Right lung (tissue), 2 donors: ENCODE measurements at regions not wholly inside any gene's neighbourhood (a gene's known extent, or its start where the extent isn't known, plus 50 kb on each side); places are given as distances from the start of the nearest gene placed in this dataset.

ENCODE experiments used
- DNase-seq, 2 donors: peaks; one replicate each; pipeline ENCODE4 v3.0.0-alpha.2; 2013

- no peak for DNase-seq
Observed at GRCh38 chr17:77266891-77267341, 126.1 kb downstream of the SEC14L1 start.

- no peak for DNase-seq
Observed at GRCh38 chr17:77269696-77270681, 129.2 kb downstream of the SEC14L1 start.

GRCh38 chr17:77271411-77271810, 130.6 kb downstream of the SEC14L1 start:
- DNase-seq, result no peak

GRCh38 chr17:77273397-77274085, 132.8 kb downstream of the SEC14L1 start:
- DNase-seq, result no peak

- no peak for DNase-seq
Observed at GRCh38 chr17:77274096-77274845, 133.5 kb downstream of the SEC14L1 start.

GRCh38 chr17:77279448-77280303, 138.9 kb downstream of the SEC14L1 start:
- DNase-seq, result no peak

- DNase-seq, result no peak
Observed at GRCh38 chr17:77280304-77281121, 139.7 kb downstream of the SEC14L1 start.

GRCh38 chr17:77281122-77281903, 140.5 kb downstream of the SEC14L1 start:
- no peak for DNase-seq

GRCh38 chr17:77281904-77282367, 141.2 kb downstream of the SEC14L1 start:
- DNase-seq, result no peak

GRCh38 chr17:77282524-77283515, 142.1 kb downstream of the SEC14L1 start:
- peak; percentile 53 to 64 for DNase-seq

- no peak for DNase-seq
Observed at GRCh38 chr17:77284023-77284617, 143.4 kb downstream of the SEC14L1 start.

GRCh38 chr17:77285594-77286390, 145.0 kb downstream of the SEC14L1 start:
- no peak for DNase-seq

- DNase-seq, result no peak
Observed at GRCh38 chr17:77286391-77286640, 145.5 kb downstream of the SEC14L1 start.

- DNase-seq, result peak in 1 of 2 donors; percentile 44
Observed at GRCh38 chr17:77286641-77287431, 146.1 kb downstream of the SEC14L1 start.

- DNase-seq, result no peak
Observed at GRCh38 chr17:77287432-77288068, 146.8 kb downstream of the SEC14L1 start.
